ENCODE measurements at regions not wholly inside any gene's neighbourhood (a gene's known extent, or its start where the extent isn't known, plus 50 kb on each side); places are given as distances from the start of the nearest gene placed in this dataset.

DNA sequence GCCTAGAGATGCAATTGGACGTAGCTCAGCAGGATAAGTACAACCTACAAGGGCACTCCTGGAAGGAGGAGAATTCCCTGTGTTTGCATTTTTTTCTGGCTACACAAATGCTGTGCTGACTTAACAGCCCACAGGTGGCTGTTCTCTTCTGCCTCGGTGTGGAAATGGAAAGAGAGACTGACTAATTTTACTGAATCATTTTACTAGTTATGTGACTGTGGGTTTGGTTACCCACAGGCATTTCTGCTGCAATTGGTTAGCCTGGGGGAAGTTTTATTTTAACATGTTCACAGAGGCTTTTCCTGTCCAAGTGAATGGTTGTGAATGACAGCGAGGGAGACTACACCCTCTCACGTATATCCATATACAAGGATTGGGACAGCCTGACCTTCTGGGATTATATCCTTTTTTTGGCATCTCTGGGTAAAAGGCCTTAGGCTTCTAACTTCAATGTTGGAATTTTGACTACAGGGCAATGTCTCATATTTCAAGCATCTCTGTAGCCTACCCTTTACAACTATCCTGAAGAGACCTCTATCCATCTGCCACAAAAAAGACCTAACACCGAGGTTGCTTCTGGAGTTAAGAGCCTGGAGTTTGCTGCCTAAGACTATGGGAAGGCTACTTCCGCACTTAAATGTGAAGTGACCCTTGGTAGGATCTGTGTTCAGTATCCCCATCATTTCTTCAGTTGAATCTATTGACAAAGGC, 67.2 kb upstream of the TP63 start (continued):
- TF ChIP-seq ZNF532 (CRISPR knock-in tag; IDR thresholded peaks at IDR 0.05; ENCODE audit: borderline replicate concordance): no peak
- no peak for TF ChIP-seq FOXP1 (CRISPR knock-in tag; IDR thresholded peaks at IDR 0.05; ENCODE audit: borderline replicate concordance)
- TF ChIP-seq SOX15 (CRISPR knock-in tag; IDR thresholded peaks at IDR 0.05): no peak

GRCh38 chr3:189566550-189567130, 64.5 kb upstream of the TP63 start:
- ChIA-PET POLR2A (no interaction called here), CTCF (no interaction called here)
- H3K9me3 Mint-ChIP-seq: no peaks in the 10 kb centered on the region
- H3K27me3 Mint-ChIP-seq (ENCODE audit: low read depth): no peaks in the 10 kb centered on the region
- no peak for TF ChIP-seq SMAD3 (CRISPR knock-in tag; IDR thresholded peaks at IDR 0.05; ENCODE audit: borderline replicate concordance)
- TF ChIP-seq CBFB (CRISPR knock-in tag; IDR thresholded peaks at IDR 0.05; ENCODE audit: low read depth): no peak
- TF ChIP-seq, protein P1, sequence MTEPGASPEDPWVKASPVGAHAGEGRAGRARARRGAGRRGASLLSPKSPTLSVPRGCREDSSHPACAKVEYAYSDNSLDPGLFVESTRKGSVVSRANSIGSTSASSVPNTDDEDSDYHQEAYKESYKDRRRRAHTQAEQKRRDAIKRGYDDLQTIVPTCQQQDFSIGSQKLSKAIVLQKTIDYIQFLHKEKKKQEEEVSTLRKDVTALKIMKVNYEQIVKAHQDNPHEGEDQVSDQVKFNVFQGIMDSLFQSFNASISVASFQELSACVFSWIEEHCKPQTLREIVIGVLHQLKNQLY (CRISPR knock-in tag; IDR thresholded peaks at IDR 0.05): no peak
- no peak for TF ChIP-seq MYBL2 (CRISPR knock-in tag; IDR thresholded peaks at IDR 0.05)
- TF ChIP-seq ATF3 (CRISPR knock-in tag; conservative IDR thresholded peaks at IDR 0.05): no peak
- no peak for TF ChIP-seq ZNF671 (CRISPR knock-in tag; IDR thresholded peaks at IDR 0.05)
- TF ChIP-seq HMGA2 (CRISPR knock-in tag; IDR thresholded peaks at IDR 0.05): no peak
- TF ChIP-seq JAZF1 (CRISPR knock-in tag; IDR thresholded peaks at IDR 0.05): no peak
- TF ChIP-seq AR (CRISPR knock-in tag; IDR thresholded peaks at IDR 0.05): no peak
- no peak for TF ChIP-seq NFYB (CRISPR knock-in tag; conservative IDR thresholded peaks at IDR 0.05; ENCODE audit: low read depth)
- no peak for TF ChIP-seq SP1 (CRISPR knock-in tag; conservative IDR thresholded peaks at IDR 0.05)
- TF ChIP-seq ZNF121 (CRISPR knock-in tag; IDR thresholded peaks at IDR 0.05): no peak
- TF ChIP-seq, protein P2, sequence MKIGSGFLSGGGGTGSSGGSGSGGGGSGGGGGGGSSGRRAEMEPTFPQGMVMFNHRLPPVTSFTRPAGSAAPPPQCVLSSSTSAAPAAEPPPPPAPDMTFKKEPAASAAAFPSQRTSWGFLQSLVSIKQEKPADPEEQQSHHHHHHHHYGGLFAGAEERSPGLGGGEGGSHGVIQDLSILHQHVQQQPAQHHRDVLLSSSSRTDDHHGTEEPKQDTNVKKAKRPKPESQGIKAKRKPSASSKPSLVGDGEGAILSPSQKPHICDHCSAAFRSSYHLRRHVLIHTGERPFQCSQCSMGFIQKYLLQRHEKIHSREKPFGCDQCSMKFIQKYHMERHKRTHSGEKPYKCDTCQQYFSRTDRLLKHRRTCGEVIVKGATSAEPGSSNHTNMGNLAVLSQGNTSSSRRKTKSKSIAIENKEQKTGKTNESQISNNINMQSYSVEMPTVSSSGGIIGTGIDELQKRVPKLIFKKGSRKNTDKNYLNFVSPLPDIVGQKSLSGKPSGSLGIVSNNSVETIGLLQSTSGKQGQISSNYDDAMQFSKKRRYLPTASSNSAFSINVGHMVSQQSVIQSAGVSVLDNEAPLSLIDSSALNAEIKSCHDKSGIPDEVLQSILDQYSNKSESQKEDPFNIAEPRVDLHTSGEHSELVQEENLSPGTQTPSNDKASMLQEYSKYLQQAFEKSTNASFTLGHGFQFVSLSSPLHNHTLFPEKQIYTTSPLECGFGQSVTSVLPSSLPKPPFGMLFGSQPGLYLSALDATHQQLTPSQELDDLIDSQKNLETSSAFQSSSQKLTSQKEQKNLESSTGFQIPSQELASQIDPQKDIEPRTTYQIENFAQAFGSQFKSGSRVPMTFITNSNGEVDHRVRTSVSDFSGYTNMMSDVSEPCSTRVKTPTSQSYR (CRISPR knock-in tag; IDR thresholded peaks at IDR 0.05): no peak
- no peak for TF ChIP-seq NFE2L1 (CRISPR knock-in tag; IDR thresholded peaks at IDR 0.05)
- H3K36me3 Mint-ChIP-seq: no peaks in the 10 kb centered on the region
- H3K27ac Mint-ChIP-seq: no peak overlapping the region
- H3K4me1 Mint-ChIP-seq: peaks cover 5% of the 10 kb centered on the region
- DNase-seq (ENCODE audit: low spot score) (no peak), ATAC-seq (no peak)
- H3K4me3 Mint-ChIP-seq: no peak overlapping the region

Data from WTC11 (cell line).